ENCODE measurements at regions not wholly inside any gene's neighbourhood (a gene's known extent, or its start where the extent isn't known, plus 50 kb on each side); places are given as distances from the start of the nearest gene placed in this dataset.

DNA sequence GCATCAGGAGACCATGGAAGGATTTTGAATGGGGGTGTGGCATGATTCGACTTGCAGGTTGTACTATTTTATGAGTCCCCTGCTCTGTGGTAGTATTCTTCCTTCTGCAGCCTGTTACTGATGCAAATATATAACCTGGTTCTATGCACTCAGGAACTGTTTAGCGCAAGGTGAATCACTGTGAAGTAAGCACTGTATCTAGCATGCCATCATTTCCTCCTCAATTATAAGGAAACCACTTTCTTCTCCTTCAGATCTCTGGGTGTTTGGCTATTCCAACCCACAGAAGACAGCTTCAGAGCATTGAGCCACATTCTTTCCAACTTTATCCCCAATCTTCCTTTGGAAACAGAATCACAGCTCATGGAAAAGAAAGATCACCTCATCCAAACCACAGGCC, 176.7 kb downstream of the DIPK2A start:
- TF ChIP-seq, protein P1, sequence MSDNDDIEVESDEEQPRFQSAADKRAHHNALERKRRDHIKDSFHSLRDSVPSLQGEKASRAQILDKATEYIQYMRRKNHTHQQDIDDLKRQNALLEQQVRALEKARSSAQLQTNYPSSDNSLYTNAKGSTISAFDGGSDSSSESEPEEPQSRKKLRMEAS (IDR thresholded peaks at IDR 0.05), result no peak
- TF ChIP-seq, protein P2, sequence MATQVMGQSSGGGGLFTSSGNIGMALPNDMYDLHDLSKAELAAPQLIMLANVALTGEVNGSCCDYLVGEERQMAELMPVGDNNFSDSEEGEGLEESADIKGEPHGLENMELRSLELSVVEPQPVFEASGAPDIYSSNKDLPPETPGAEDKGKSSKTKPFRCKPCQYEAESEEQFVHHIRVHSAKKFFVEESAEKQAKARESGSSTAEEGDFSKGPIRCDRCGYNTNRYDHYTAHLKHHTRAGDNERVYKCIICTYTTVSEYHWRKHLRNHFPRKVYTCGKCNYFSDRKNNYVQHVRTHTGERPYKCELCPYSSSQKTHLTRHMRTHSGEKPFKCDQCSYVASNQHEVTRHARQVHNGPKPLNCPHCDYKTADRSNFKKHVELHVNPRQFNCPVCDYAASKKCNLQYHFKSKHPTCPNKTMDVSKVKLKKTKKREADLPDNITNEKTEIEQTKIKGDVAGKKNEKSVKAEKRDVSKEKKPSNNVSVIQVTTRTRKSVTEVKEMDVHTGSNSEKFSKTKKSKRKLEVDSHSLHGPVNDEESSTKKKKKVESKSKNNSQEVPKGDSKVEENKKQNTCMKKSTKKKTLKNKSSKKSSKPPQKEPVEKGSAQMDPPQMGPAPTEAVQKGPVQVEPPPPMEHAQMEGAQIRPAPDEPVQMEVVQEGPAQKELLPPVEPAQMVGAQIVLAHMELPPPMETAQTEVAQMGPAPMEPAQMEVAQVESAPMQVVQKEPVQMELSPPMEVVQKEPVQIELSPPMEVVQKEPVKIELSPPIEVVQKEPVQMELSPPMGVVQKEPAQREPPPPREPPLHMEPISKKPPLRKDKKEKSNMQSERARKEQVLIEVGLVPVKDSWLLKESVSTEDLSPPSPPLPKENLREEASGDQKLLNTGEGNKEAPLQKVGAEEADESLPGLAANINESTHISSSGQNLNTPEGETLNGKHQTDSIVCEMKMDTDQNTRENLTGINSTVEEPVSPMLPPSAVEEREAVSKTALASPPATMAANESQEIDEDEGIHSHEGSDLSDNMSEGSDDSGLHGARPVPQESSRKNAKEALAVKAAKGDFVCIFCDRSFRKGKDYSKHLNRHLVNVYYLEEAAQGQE (IDR thresholded peaks at IDR 0.05), result no peak
- TF ChIP-seq TAF1 (conservative IDR thresholded peaks at IDR 0.05), result no peak
- TF ChIP-seq, protein P3, sequence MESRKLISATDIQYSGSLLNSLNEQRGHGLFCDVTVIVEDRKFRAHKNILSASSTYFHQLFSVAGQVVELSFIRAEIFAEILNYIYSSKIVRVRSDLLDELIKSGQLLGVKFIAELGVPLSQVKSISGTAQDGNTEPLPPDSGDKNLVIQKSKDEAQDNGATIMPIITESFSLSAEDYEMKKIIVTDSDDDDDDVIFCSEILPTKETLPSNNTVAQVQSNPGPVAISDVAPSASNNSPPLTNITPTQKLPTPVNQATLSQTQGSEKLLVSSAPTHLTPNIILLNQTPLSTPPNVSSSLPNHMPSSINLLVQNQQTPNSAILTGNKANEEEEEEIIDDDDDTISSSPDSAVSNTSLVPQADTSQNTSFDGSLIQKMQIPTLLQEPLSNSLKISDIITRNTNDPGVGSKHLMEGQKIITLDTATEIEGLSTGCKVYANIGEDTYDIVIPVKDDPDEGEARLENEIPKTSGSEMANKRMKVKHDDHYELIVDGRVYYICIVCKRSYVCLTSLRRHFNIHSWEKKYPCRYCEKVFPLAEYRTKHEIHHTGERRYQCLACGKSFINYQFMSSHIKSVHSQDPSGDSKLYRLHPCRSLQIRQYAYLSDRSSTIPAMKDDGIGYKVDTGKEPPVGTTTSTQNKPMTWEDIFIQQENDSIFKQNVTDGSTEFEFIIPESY (IDR thresholded peaks at IDR 0.05), result no peak
